IPS DF 6.9 (cell line): ENCODE measurements at regions not wholly inside any gene's neighbourhood (a gene's known extent, or its start where the extent isn't known, plus 50 kb on each side); places are given as distances from the start of the nearest gene placed in this dataset.
"Not testable (repeated sequence)": the region's sequence is repeated elsewhere in the genome, so short reads cannot be mapped to it uniquely, and the experiment has no call there.

Experiments
- DNase-seq: peaks from one replicate; pipeline ENCODE4 v3.0.0-alpha.2; 2013; ENCODE audit warnings: low read depth, low spot score
- H3K27ac ChIP-seq: one replicate; pipeline ENCODE4 v1.5.1; 2013; ENCODE audit warnings: low read length, control low read depth
- H3K27me3 ChIP-seq: 2 replicates; pipeline ENCODE4 v1.6.1; 2013; ENCODE audit warnings: mild to moderate bottlenecking, low read length; ENCODE audit not compliant: control insufficient read depth, insufficient read depth
- H3K36me3 ChIP-seq: 2 replicates; pipeline ENCODE4 v1.6.1; 2013; ENCODE audit warnings: low read length; ENCODE audit not compliant: control insufficient read depth, insufficient read depth
- H3K4me1 ChIP-seq: 2 replicates; pipeline ENCODE4 v1.6.1; 2013; ENCODE audit warnings: low read length; ENCODE audit not compliant: control insufficient read depth, insufficient read depth
- H3K4me3 ChIP-seq: 2 replicates; pipeline ENCODE4 v1.5.1; 2013; ENCODE audit warnings: mild to moderate bottlenecking, low read length
- H3K9me3 ChIP-seq: 2 replicates; pipeline ENCODE4 v1.6.1; 2013; ENCODE audit warnings: low read length, inconsistent platforms; ENCODE audit not compliant: control insufficient read depth, insufficient read depth
- WGBS: extraction: QIAGEN DNeasy Blood & Tissue Kit; methylation state at CpG from one replicate; pipeline ENCODE4 v1.1.7; 2013; ENCODE audit warnings: mixed read lengths, missing lambda C conversion rate; ENCODE audit not compliant: insufficient read length, insufficient coverage; 5-methylcytosine and 5-hydroxymethylcytosine counted together

DNA sequence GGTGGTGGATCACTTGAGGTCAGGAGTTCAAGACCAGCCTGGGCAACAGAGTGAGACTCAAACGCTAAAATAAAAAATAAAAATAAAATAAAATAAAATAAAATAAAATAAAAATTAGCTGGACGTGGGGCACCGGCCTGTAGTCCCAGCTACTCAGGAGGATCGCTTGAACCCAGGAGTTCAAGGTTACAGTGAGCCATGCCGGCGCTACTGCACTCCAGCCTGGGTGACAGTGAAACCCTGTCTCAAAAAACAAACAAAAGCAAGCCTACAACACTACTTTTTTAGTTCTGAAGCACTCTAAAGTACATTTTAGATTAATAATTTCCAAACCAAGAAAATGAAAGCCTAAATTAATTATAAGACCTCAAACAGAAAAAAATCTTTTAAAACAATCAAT lies 56.2 kb upstream of the ZSCAN2 start:
- not testable (repeated sequence) for H3K9me3 ChIP-seq, DNase-seq, H3K4me3 ChIP-seq, H3K27ac ChIP-seq, H3K27me3 ChIP-seq, H3K36me3 ChIP-seq, H3K4me1 ChIP-seq
- WGBS = no CpG with 5 or more reads among the region's 6 CpGs

DNA sequence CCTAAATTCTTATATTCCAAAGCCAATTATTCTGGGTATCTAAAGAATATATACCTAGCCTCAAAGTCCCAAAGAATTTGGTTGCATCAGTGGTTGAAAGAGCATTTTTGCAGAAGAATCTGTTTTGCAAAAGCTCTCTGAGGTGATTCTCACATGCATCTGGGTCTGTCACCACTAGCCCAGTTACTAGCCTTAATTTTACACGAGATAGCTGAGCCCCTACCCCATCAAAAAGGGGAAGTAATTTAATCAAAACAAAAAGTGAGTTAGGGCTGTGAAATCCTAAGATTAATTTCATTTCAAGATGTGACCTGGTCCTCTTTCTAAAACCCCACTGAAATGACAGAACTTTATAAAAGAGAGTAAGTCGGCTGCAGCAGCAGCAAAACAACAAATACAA lies 53.7 kb upstream of the ZSCAN2 start:
- whole genome bisulfite sequencing = no CpG with 5 or more reads among the region's 2 CpGs
- not testable (repeated sequence) for H3K27me3 ChIP-seq, H3K9me3 ChIP-seq, H3K4me3 ChIP-seq, H3K36me3 ChIP-seq, H3K4me1 ChIP-seq, H3K27ac ChIP-seq, DNase-seq

DNA sequence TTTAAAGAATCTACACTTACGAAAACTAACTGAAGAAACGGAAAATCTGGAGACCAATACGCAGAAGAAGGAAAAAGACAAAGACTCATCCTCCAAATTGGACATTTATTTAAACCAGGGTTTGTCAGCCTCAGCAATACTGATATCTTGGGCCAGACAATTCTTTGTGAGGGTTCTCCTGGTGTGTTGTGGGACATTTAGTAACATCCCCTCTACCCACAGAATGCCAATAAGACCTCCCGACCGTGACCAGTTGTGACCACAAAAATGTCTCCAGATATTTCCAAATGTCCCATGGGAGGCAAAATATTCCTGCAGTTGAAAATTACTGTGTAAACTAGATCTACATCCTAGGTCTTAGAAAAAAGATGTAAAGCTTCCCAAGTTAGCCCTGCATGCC lies 50.3 kb upstream of the ZSCAN2 start:
- not testable (repeated sequence) for H3K27ac ChIP-seq, H3K4me3 ChIP-seq
- WGBS = no CpG with 5 or more reads among the region's 5 CpGs

More for the DNA sequence above, 50.3 kb upstream of the ZSCAN2 start:
- not testable (repeated sequence) for DNase-seq, H3K27me3 ChIP-seq, H3K4me1 ChIP-seq, H3K9me3 ChIP-seq, H3K36me3 ChIP-seq
